Dermis blood vessel endothelial cell (primary cell): ENCODE measurements at regions not wholly inside any gene's neighbourhood (a gene's known extent, or its start where the extent isn't known, plus 50 kb on each side); places are given as distances from the start of the nearest gene placed in this dataset.
A peak's percentile ranks its signal among the peaks of the same experiment; 100 is the strongest.

ENCODE experiments used
- DNase-seq: peaks from one replicate; pipeline ENCODE4 v3.0.0; 2010

DNA sequence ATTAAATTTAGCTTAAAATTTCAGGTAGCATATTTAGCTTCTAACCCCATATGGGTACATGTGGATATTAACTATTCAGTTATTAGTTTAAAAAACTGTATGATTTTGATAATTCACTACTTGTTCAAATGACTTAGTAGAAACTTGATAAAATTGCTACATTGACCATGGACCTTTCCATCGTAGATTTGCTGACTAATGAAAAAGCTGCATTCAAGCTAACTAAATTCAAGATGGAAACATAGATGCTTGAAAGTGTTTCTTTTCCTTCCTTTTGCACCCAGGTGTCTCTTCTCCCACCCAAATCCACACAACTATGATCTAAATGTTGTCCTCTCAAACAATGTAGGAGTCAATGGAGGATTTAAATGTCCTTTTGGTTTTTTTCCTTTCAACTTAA, 439.2 kb downstream of the TBC1D4 start:
- no peak for DNase-seq

DNA sequence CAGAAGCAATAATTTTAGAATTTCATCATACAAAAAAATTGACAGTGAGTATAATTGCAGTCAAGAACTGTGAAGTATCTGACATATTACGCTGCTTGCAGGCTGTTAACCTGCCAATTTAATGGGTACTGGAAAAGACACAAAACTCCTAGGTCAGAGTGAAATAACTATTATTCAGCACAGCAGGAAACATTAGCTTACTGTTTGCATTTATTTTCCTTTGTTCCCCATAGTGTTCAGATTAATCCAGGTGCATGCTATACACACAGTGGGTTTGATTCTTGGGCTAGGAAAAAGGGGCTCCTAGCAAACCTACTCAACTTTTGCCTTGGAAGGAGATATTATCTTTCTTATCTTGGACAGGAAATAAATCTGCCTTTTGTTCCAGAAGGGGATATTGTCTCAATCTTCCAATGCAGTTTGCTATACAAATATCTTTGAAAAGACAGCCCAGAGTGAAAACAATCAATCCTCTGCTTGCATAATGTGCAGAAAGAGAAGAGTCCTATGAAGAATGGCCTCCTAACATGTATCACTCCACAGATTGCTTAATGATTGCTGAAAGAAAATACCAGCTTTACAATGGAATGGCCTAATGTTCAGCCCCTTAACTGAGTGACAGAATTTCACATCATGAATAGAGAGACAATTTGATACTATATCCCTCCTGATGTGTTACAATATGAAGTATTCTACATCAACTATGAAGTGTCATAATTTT, 443.4 kb downstream of the TBC1D4 start:
- DNase-seq: no peak

DNA sequence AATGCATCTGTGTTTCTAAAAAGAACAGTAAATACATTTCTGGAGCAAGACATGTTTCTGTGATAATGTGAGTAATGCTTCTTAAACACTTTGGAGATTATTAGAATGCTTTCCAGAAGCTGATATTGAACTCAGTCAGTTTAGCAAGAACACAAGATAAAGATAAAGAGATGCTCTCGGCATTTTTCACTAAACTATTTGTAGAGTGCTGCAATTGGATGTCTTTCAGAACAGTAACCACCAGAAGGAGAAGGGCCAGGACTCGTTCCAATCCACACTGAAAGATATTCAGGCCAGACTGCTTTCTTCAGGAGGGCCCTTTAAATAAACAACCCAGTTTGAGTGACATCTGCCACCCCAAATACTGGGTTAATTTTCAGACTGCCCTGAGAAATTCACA, 456.0 kb downstream of the TBC1D4 start:
- DNase-seq: no peak

DNA sequence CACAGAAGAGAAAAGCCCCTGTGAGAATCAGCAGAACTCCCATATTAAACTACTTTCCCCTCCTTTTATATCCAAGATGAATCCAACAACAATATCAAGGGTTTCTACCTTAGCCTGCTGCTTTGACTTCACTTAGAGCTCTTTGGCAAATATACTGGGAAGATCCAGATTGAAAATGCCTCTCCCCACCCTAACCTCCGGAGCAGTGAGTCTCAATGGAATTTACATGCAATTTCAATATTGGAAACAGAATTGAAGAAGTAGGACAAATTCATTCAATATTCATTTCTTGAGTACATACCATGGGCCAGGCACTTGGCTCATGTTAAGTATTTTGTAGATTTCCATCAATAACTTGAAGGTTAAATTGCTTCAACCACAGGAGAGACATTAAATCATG, 457.4 kb downstream of the TBC1D4 start:
- no peak for DNase-seq

DNA sequence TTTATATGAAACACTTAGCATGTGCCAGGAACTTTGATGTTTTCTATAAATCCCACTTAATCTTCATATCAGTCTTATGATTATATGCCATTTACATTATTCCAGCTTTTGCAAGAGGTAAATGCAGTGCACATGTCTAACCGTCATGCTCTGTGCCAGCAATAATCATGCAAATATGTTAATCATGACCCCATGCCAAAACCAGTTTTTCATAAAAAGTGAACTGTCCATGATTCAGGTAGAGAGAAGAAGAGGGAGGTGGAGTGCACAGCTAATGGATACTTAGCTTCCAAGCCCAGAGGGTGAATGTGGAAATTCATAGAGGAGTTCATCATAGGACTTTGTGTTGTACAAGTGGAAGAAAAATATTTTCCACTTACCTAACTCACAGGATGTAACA, 458.4 kb downstream of the TBC1D4 start:
- no peak for DNase-seq

DNA sequence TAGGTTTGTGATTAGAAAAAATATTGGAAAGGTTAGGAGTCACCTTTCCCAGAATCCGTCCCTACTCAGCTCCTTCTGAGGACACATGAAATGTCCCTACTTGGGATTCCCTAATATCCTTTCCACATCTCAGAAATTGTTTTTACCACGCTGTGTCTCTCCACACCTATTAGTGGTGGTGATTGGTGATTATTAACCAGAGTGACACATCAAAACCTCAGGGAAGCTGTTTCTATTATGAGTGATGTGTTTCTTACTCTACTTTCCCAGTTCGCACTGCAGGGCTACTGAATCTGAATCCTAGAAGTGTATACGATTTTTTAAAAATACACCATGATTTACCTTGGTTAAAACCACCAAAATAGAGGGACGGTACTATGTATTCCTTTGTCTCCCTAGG, 460.8 kb downstream of the TBC1D4 start:
- DNase-seq: no peak

DNA sequence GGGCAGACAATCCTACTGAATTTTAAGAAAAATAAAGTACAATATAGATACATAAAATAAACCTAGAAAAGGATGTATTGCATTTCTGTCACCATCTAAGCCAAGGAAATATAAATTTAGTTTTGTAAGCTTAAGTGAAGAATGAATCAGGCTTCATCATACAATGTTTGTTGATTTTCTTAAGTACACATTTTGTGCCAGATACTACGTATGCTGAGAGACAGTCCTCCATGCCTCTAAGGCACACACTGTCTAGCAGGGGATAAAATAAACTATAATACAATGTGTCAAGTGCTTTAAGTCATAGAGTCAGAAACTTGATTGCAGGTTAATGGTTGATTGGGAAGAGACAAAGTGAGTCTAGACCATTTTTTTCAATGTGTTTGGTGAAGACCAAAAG, 465.7 kb downstream of the TBC1D4 start:
- no peak for DNase-seq

DNA sequence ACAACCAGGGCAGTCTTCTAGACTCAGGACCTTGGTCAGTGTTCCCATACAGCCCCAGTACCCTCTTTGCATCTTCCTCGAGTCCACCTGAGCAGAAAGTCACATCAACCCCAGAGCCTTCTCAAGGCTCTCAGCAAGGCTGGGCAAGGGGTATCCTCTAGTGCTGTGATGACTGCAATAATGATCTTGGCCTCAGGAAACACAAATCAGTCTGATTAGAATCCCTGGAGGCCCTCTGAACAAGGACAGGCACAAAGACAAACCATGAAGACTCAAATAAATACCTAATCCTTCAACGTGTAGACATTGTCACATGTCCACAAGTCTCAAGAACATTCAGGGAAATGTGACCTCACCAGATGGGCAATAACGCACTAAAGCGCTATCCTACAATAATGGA, 468.2 kb downstream of the TBC1D4 start:
- no peak for DNase-seq

DNA sequence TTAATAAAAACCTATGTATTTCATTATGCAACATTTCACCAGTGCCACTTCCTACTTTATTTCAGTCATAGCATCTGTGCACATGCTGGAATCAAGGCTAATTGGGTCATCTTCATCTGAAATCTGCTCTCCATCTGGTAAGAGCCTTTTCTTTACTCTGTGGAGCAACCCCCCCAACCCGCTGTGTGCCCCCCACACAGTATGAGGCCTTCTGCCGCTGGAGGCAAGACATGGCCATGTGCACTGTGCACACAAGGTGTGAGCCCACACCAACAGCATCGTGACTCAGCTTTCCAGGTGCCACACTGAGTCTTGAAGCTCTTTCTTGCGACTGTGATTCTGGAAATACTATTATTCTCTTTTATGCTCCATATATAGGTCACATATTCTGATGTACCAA, 471.0 kb downstream of the TBC1D4 start:
- DNase-seq: no peak

DNA sequence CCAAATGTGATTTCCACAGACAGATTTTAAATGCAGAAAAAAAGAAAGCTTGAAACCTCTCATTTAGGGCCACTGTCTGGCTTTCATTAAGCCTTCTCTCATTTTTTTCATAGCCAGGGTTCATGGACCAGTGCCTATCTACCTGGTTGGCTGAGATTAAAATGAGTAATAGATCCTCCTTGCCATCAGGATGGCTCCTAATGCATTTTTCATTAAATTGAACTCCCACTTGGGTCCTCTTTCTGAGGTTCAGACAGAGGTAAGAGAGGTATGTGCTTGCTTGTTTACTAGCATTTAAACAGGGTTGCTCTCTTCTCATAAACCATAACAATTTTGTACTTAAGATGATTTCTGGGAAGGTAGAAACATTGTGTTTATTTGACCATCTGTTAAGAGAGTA, 473.0 kb downstream of the TBC1D4 start:
- DNase-seq: no peak

DNA sequence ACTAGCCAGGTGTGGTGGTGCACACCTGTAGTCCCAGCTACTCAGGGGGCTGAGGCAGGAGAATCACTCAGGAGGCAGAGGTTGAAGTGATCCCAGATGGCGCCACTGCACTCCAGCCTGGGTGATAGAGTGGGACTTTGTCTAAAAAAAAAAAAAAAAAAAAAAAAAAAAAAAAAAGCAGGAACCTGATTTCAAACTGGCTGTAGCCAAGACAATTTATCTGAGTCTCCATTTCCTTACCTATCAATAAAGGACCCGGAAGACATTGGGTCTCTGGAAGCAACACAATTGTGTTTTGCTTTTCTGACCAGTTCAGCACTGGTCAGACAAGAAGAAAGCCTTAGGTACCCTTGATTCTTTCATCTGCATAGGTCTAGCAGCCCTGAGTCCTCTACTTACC, 491.0 kb downstream of the TBC1D4 start:
- DNase-seq: no peak

DNA sequence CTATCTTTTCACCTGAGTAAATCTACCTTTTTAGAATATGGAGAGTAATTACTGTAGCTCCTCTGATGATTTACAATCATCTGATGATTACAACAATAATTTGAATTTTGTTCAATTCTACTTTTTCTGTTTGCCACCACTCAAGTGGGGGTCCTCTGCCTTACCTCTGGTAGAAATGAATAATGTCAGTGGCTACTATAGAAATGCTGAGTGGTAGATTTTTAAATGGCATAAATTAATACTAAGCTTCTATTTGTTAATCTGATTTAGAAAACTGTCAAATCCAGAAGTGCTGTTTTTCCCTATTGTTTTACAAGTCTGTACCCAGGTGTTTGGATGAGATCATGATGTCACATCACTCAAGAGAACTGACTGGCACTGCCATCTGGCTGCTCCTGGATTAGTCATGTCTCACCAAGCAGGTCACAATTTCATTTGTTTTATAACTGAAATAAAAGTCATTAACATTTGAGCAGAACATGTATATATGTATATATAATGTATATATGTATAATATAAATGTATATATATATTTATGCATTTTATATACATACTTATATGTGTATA, 494.8 kb downstream of the TBC1D4 start:
- DNase-seq: peak; percentile 16

DNA sequence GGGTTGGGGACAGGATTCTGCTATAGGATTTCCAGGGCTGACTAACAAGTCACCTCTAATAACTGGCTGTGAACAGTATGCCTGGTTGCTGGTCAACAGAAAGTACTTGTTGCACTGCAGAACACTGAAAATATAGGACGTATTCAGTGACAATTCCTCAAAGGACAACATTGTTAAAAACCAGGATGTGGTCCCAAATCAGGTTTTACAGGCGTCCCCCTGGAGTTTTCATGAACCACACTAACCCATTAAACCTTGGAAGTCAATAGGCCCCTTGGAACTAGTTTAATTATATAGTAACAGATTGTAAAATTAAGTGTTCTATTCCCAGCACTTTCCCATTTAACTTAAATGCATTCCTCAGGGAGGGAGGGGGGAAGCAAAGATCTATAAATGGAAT, 495.4 kb downstream of the TBC1D4 start:
- DNase-seq: no peak

DNA sequence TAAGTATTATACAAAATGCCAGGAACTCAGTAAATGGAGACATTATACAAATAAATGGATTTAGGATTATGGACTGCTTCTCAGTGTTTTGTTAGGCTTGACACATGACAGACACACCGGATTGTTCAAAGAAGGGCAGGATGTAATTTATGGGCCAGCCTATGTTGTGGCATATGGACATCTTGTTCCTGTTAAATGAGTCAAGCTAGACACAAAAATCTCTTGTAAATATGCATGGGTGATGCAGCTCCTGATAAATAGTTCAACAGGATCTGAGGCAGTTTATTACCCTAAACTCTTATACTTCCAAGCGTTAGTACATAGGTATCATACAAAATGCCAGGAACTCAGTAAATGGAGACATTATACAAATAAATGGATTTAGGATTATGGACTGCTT, 502.3 kb downstream of the TBC1D4 start:
- no peak for DNase-seq

DNA sequence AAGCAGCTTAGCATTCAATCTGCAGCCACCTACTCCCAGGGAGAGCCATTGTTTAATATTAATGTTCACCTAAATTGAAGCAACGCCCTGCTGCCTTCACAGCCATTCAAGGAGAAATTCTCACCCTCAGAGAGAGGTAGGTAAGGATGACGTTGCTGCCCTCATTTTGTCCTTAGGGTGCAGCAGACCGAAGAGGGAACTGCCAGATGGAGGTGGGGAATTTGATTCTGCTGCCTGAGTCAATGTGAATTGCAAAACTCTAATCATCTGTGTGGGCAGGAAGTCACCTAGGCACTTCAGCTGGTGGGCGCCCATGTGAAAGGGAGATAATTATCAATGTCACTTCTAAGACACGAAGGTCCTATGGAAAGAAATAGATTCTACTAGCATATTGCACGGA, 503.4 kb downstream of the TBC1D4 start:
- no peak for DNase-seq

DNA sequence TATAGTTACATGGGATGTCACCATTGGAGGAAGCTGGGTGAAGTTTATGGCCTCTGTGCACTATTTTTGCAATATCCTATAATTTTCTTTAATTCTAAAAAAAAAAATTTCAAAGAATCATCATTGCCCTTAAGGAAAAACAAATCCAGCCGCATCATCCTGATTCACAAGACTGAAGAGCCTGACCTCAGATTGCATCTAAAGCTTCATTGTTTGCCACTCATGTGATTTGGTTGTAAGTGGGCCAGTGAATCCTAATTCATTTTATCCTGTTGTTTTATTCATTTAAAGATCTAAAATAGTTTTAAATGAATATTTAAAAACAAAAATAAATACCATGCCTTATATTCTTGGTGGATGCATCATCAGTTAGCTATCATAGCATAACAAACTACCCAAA, 504.5 kb downstream of the TBC1D4 start:
- no peak for DNase-seq

DNA sequence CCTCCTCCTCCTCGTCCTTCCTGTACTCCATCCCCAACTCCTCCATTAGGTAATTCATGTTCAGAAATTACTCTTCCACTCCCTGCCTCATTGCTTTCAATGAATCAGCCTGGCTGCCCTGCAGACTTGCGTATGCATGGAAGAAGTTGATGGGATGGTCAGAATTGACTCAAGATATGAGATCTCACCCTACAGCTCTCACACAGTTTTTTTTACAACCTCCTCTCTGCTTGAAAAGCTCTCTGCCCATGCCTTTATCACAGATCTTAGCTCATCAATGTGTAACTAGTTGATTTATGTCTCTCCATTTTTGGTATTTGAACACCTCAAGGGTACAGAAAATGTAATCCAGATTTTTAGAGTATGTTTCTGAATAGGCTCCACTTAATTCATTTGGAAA, 506.9 kb downstream of the TBC1D4 start:
- DNase-seq: no peak

DNA sequence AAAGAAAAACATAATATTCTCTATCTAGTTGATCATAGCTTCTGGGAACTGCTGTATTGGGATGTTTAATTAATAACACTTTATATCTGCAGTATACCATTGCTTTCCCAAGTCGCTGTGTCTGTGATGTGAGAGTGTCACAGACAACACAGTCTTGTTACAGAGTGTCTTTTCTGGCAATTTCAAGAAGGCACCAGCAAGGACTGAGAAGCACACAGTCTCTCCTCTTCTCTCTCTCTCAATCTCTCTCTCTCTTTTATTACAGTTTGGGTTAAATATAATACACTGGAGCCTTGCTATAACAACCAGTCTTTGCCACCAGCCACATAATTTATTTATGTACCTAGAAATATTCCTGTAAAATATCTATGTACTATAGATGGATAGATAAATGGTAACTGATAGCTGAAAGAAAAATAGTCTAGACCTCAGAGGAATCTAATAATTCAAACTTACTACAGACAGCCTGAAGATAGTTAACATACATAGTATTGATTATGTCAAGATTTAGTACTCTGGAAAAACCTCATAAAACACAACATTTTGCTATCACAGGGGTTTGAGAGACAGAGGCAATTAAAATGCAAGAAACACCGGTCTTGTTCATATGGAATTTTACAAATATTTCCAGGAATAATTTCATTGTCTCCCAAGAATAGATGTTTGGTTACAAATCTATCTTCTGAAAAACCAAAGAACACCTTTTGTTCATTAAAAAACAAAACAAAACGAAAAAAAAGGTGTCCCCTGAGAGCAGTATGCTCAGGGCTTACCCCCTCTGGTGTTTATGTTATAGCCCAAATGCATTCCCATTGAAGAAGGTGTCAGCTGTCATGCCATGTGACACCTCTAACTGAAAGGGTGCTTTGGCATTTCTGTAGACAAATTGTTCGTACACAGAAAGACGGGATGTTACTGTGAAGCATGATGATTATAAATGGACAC, 507.8 kb downstream of the TBC1D4 start:
- no peak for DNase-seq

DNA sequence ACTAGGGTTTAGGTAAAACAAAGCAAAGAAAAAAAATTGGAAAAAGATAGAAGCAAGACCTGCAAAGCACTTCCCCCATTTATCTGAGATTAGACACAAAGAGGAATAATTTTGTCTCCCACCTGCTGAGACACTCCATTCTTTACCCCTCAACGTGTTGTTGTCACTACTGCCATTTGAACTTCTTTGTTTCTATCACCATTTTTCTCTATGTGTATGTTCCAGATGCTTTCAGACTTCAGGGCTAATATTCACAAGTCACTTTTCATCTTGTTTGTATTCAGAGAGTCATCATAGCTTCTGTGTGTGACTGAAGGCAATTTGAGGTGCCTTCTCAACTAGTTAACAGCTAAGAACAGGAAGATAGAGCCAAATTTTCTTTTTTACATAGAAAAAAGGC, 512.5 kb downstream of the TBC1D4 start:
- DNase-seq: no peak

DNA sequence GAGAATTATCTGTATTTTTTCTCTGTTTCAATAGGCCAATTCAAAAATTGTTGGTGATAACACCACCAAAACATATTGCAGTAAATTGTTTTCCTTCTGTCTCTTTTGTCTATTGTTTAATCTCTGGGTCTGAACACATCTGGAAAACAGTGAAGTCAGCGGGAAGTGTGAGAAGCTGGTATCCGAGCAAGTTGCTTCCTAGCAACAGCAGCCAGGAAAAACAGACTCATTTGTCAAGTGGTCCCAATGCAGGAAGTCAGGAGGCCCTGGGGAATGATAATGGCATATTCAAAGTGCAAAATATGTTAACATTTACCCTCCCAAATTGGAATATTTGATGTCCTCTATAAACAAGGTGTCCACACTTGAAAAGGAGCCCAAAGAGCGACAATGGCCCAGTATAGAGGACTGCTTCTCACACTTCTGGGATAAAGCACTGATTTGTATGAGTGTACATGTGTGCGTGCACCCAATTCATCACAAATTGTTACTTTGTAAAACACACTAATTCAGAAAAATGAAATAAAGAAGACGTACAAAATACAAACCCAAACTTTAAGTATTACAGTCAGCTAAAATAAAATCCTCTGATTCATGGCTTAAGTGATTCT, 515.0 kb downstream of the TBC1D4 start:
- DNase-seq: peak; percentile 82

DNA sequence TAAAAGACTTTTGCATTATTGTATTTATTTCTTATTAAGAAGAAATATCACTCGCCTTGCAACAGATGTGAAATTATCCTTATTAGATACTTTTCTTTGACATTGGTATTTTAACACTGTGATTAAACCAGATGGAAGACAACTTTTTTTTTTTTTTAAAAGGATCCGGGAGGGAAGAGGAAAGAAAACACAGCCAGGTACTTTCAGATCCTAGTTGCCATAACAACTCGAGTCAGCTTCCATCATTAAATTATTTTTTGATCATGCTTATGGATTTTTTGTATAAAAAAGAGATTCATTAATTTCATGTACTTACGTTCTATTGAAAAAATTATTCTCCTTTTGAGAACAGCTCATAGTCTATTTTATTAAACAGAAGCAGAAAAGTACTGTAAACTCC, 515.7 kb downstream of the TBC1D4 start:
- no peak for DNase-seq

DNA sequence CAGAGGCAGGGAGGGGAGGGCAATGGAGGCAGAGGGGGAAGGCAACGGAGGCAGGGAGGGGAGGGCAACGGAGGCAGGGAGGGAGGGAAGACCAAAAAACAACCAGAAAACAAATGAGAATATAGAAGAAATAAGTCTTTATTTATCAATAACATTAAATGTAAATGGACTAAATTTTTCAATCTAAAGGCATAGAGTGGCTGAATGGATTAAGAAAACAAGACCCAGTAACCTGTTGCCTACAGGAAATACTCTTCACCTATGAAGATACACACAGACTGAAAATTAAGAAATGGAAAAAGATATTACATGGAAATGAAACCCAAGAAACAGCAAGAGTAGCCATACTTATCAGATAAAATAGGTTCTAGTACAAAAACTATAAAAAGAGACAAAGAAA, 536.3 kb downstream of the TBC1D4 start:
- DNase-seq: no peak

DNA sequence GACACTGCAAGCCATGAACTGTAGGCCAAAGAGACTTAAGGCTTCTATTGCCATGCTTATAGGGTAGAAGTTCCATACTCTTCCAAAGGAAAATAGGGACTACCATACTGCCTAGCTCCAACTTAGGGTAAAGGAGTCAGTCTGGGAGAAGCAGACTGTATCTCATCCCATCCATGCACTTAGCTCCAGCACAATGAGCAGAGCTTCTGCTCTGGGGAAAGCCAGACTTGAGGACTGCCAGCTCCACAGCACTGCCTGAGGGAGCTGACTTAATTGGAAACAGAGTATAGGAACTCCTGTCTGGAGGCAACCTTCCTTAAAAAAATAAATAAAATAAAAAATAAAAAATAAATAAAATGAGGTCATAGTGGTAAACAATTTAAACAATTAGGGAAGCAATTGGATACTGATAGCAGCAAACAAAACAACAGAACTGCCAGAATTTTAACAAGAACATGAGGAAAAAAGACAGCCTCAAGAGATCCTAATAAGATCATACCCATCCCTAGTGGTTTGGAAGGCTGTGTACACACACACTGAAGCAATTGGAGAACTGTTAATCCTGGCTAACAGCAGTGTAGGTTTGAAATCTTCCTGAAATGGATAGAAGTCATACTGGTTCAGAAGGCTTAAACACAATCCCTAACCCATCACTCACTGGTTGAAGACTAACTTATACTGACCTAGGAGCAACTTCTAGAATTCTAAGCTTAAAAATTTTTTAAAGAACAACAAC, 550.1 kb downstream of the TBC1D4 start:
- no peak for DNase-seq
